Gastrocnemius medialis (tissue), 4 donors: ENCODE measurements at regions not wholly inside any gene's neighbourhood (a gene's known extent, or its start where the extent isn't known, plus 50 kb on each side); places are given as distances from the start of the nearest gene placed in this dataset.

Experiments
- POLR2A ChIP-seq, 2 donors: fragments of 450-650 bp; IDR thresholded peaks; one replicate each; pipeline ENCODE4 v1.6.1; 2017; ENCODE audit warnings: antibody characterized with exemption in 2 of 2, mild to moderate bottlenecking in 2 of 2, moderate library complexity in 2 of 2
- TF ChIP-seq, protein P1 (sequence below), 5 experiments: fragments of 450-650 bp in 3 of 5; fragments of 200-600 bp in 2 of 5; sonication (generic) in 2 of 5; IDR thresholded peaks in 4 of 5; conservative IDR thresholded peaks in 1 of 5; 1 replicate in 4 of 5; 2 replicates in 1 of 5; pipeline ENCODE4 v1.5.1; 2016 to 2019; ENCODE audit warnings: antibody characterized with exemption in 5 of 5, mild to moderate bottlenecking in 3 of 5, moderate library complexity in 3 of 5

- TF ChIP-seq, protein P1, sequence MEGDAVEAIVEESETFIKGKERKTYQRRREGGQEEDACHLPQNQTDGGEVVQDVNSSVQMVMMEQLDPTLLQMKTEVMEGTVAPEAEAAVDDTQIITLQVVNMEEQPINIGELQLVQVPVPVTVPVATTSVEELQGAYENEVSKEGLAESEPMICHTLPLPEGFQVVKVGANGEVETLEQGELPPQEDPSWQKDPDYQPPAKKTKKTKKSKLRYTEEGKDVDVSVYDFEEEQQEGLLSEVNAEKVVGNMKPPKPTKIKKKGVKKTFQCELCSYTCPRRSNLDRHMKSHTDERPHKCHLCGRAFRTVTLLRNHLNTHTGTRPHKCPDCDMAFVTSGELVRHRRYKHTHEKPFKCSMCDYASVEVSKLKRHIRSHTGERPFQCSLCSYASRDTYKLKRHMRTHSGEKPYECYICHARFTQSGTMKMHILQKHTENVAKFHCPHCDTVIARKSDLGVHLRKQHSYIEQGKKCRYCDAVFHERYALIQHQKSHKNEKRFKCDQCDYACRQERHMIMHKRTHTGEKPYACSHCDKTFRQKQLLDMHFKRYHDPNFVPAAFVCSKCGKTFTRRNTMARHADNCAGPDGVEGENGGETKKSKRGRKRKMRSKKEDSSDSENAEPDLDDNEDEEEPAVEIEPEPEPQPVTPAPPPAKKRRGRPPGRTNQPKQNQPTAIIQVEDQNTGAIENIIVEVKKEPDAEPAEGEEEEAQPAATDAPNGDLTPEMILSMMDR (IDR thresholded peaks at IDR 0.05 in 4 of 5, conservative IDR thresholded peaks at IDR 0.05 in 1 of 5), result no peak
- no peak for TF ChIP-seq POLR2A (IDR thresholded peaks at IDR 0.05)
These were observed 136.5 kb upstream of the CDH4 start for GRCh38 chr20:61115364-61116065.
